IPS-11a (cell line): ENCODE measurements at regions not wholly inside any gene's neighbourhood (a gene's known extent, or its start where the extent isn't known, plus 50 kb on each side); places are given as distances from the start of the nearest gene placed in this dataset.

Experiments
- H3K4me3 ChIP-seq: one replicate; pipeline ENCODE4 v1.5.1; 2013; ENCODE audit warnings: low read depth, low read length, control low read depth

DNA sequence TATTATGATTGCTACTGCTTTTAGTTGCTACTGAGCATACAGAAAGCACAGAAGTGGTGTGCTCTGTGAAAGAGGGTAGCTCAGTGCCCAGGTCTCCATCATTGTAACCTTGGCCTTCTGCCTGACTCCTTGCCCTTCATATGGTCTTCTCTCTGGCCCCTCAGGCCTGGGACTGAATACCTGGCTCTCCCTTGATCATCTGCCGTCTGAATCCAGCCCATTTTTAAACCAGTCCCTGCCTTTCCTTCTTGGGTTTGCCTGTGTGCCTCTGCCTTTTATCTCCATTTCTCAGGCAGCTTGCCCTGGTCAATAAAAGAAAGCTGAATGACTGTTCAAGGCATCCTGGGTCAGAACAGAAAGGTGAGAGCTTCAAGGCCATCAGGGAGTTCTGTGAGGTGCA, 109.1 kb upstream of the ZNF438 start:
- H3K4me3 ChIP-seq = no peak overlapping the region

DNA sequence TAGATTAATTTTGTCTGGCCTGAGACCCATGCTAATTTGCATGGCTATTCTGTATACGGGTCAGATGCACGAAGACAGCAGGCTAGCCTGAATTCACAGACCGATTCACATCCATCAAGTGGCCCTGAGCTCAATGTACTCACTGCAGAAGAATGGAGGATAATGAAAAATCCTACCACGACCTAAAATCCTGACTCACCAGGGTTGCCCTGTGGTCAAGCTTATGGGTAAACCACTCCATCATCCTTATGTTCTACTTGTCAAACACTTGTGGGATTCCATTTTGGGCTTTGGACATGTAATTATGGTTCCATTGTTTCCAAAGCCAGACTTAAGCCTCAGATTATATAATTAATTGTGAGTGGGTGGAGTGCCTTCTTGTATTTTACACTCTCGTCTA, 110.4 kb upstream of the ZNF438 start:
- H3K4me3 ChIP-seq = no peak overlapping the region

DNA sequence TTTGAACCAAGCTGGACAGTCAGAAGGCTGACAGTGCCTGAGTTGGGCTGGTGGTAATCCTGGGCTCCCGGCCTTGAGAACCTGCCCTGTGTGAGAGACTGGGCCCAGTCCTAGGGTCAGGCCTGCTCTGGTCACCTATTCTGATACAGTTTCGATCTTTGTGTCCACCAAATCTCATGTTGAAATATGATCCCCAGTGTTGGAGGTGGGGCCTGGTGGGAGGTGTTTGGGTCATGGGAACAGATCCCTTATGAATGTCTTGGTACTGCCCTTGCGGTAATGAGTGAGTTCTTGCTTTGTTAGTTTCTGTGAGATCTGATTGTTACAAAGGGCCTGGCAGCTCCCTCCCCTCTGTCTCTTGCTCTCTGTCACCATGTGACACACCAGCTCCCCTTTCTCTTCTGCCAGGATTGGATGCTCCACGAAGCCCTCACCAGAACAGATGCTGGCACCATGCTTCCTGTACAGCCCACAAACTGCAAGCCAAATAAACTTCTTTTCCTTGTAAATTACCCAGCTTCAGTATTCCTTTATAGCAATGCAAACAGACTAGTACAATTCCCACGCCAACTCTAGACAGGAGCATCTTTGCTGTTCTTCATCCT, 111.8 kb upstream of the ZNF438 start:
- no peak overlapping the region for H3K4me3 ChIP-seq

DNA sequence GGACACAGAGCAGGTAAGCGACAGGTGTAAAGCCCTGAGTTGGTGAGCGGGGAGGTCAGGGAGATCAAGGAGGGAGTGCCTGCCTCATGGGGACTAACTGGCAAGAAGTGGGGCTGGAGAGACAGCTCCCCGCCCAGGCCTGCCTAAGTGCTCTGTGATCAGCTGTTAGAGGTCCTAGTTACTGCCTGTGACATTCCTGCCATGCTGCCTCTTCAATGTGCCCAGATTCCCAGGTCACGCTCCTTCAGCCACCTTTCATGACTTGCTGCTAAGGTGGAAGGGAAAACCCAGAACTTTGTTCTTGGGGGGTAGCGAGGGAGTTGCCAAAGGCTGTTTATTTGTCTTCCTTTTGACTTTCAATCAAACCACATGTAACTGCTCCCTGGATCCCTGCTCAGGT, 114.3 kb upstream of the ZNF438 start:
- no peak overlapping the region for H3K4me3 ChIP-seq

- no peak overlapping the region for H3K4me3 ChIP-seq
Measured at GRCh38 chr10:31146491-31147209, 115.0 kb upstream of the ZNF438 start.

DNA sequence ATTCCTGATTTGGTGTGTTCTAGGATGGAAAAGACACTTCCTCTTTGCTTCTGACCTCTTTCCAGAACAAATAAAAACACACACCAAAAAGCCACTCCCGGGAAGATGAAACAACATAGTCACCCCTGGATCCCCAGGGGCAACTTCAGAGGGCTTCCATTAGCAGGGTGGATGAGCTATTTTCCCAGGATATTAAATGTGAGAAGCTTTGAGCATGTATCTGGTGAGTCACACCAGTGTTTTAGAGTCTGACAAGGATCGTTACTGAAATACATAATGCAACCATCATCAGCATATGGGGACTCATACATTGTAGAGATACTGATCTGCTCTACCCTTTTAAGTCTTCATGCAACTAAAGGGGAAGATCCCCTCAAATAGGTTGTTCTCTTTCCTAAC, 115.5 kb upstream of the ZNF438 start:
- no peak overlapping the region for H3K4me3 ChIP-seq

GRCh38 chr10:31148951-31149350, 117.3 kb upstream of the ZNF438 start:
- H3K4me3 ChIP-seq = no peak overlapping the region

DNA sequence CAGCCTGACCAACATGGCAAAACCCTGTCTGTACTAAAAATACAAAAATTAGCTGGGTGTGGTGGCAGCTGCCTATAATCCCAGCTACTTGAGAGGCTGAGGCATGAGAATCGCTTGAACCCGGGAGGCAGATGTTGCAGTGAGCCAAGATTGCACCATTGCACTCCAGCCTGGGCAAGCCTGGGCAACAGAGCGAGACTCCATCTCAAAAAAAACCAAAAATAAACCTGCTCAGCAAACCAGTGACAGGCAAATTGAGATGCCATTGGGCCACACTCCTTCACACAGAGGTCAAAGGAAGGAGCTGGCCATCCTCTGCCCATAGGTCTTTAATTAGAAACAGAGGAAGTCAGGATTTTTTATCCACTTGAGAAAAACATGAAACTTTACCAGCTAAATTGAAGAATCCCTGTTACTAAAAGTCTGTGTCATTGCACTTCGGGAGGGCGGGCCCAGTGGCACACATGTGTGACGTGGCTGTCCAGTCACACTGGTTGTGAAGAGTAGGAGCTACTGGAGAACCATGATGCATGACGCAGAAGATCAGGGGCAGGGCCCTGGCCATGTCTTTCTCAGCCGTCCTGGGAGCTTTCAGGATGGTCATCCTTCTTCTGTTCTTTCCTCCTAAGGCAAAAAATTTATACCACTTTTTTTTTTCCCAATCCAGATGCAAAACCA, 118.3 kb upstream of the ZNF438 start:
- no peak overlapping the region for H3K4me3 ChIP-seq

DNA sequence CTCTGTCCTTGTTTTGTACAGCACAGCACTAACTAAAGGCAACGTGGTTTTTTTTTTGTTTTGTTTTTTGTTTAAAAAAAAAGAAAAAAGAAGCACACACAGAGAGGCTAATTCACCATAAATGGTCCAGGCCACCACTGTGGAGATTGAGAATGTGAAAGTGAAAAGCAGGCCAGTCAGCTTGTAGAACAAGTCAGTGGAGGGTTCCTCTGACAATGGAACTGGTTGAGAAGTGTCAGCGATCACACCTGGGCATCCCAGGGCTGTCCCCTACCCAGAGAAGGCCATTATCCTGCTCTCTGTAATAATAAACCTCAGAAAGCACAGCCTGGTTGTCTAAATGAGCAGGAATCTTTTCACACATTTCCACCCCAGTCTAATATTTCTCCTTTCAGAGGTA, 119.6 kb upstream of the ZNF438 start:
- no peak overlapping the region for H3K4me3 ChIP-seq

DNA sequence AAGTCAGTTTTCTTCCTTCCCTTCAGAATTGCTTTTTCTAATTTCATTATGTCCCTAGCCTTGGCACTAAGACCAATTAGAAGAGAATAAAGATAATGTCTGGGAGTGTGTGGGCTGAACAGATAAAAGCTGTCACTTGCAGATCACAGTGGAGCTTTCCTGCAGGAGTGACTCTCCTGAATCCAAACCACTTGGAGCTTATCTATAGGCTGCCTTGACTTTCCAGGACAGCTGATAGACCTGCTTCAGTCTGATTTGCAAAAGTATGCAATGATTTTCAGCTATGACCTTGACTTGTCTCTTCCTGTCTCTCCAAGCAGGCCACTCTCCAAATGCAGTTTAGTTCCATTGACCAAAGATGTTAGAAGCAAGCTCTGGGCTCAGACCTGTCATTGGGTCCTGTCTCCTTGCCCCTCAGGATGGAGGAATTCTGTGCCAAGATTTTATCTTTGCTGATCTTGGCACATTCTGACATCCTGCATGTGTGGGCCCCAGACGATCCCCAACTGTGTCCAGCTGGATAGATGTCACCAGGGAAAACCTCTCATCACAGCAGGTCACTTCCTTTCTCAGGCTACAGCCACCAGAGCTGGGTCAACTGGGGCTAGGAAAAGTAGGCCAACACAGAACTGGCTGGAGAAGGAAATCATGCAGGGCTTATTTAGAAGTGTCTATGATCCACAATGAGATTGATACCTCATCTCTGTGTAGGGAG, 120.9 kb upstream of the ZNF438 start:
- H3K4me3 ChIP-seq = no peak overlapping the region

- H3K4me3 ChIP-seq = no peak overlapping the region
Measured at GRCh38 chr10:31153161-31153560, 121.5 kb upstream of the ZNF438 start.

GRCh38 chr10:31153692-31154091, 122.0 kb upstream of the ZNF438 start:
- H3K4me3 ChIP-seq = no peak overlapping the region

GRCh38 chr10:31154996-31155395, 123.3 kb upstream of the ZNF438 start:
- no peak overlapping the region for H3K4me3 ChIP-seq

DNA sequence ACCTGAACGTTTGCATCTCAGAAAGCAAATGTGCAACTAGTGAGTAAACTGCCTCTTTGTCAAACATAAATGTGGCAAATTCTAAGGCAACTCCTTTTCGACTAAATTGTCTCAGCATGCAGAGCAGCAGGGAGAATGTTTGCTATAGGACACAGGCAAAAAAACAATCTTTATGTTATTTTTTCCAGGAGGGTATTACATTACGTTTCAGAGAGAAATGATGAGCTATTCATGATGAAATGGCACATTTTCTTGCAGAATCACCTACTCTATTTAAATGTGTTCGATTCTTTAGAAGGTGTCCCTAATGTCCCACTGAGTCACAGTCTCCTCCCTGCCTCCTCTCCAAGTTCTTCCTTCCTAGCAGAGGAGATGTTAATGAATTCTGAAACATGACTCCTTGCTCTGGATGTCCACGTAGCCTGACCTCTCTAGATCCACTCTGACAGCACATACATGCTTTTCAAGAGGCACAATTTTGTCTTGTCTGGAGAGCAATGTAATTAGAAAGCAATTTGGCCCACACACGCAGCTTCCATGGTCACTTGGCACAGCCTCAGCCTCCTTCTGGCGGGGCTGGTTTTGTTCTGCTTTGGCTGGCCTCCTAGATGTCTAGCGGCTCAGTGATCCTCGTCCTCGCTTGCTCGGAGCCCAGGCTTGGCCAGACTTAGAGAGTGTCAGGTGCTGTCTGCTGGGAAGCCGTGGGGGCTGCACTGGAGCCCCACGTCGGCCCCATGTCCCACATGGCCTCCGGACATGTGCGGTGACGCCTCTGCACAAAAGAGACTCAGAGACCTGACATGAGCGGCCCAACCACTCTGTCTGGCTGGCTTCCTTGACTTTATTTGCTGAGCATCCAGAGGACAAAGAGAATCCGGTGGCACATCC, 125.7 kb upstream of the ZNF438 start:
- H3K4me3 ChIP-seq = no peak overlapping the region

DNA sequence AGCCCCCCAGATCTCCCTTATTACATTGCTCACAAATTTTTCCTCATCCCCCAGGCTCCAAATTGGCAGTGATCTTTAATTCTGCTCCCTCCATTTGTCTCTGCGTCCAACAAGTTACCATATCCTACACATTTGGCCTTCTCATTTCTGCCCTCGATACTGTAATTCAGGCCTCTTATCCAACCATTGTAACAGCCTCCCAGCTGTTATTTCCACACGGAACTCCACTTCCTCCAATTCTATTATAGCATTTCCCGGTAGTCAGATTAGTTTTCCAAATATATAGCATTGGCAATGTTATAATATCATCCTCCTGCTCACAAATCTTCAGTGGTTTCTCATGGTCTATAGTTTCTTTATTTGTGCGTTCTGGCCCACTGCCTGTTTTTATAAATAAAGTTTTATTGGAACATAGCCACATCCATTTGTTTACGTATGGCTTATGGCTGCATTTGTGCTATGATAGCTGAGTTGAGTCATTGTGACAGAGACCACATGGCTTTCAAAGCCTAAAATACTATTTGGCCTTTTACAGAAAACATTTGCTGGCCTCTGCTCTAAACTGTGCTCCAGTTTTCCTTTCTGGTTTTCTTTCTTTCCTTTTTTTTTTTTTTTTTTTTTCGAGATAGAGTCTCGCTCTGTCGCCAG, 126.5 kb upstream of the ZNF438 start:
- no peak overlapping the region for H3K4me3 ChIP-seq

- H3K4me3 ChIP-seq = no peak overlapping the region
Measured at GRCh38 chr10:31166606-31167005, 134.9 kb upstream of the ZNF438 start.

- no peak overlapping the region for H3K4me3 ChIP-seq
Measured at GRCh38 chr10:31170636-31171035, 139.0 kb upstream of the ZNF438 start.

DNA sequence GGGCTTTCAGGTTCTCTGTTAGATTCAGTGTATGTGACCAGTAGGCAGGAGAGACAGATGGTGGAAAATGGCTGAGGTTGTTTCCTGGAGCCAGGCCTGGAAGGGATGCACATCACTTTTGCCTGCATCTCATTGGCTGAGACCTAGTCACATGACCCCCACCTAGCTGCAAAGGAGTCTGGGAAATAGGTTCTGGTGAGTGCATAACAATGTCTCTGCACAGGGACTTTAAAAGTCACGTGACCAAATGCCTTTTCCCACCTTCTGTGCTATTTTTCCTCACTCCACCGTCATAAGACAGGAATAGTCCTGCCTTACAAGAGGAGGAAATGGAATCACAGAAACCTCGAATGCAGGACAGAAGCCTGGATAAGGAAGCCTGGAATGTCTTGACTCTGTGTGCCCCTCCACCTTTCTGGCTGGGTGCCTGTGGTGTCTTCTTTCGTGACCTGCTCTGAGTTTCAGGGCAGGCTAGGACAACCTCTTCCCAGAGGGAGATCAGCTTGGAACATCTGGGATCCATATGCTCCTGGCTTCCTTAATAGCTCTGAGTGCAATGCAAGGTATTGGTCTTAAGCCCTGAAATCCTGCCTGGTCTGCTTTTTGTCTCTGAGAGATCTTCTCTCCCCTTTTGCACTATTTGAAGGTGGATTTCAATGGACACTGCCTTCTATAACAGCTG, 139.9 kb upstream of the ZNF438 start:
- no peak overlapping the region for H3K4me3 ChIP-seq

DNA sequence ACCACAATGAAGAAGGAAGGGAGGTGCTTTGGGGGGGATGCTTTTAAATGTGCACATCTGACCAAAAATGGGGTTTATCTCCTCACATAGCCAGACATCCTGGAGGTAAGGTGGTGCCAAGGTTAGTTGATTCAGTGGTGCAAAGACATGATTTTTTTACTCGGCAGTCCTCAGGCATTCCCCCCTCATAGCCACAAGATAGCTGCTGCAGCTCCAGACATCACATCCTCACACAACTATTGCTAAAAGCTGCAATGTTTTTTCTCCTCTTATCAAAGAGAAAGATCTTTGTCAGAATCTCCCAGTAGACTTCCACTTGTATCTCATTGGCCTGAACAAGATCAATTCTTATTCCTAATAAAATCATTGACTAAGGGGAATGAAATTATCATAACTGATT, 141.3 kb upstream of the ZNF438 start:
- H3K4me3 ChIP-seq = no peak overlapping the region

GRCh38 chr10:31173752-31174151, 142.1 kb upstream of the ZNF438 start:
- no peak overlapping the region for H3K4me3 ChIP-seq
